ENCODE measurements at regions not wholly inside any gene's neighbourhood (a gene's known extent, or its start where the extent isn't known, plus 50 kb on each side); places are given as distances from the start of the nearest gene placed in this dataset.
A peak's percentile ranks its signal among the peaks of the same experiment; 100 is the strongest.

DNA sequence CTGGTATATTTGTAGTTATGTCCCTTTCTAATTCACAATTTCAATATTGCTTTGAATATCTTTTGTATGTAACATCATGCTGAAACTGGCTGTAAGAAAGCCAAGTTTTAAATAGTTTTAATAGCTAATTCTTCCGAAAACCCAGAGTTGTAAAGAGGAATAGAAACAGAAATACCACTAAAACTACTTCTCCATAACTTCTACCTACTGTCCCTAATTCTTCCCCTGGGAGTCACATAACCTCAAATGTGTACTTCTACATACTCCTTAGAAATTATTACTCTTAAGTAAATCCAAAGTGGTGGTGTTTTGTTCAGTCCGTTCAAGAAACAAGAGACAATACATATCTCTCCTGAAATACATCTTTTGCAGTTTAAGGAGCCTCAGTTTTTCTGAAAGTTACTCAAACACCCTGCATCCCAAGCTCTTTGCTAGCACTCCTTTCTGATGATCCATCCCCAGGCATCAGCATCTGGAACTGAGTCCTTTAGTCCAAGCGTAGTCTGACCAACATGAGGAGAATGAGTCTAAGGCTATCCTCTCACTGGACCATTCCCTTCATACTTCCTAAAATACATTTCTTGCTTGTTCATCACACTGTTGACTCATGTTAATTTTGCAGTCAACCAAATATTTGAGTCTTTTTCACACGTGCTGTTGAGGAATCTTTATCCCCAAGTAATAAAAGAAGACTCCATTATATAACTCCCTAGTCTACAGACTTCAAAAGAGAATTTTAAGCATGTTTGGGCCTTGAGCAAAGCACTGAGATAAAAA, 214.3 kb upstream of the NUDT4 start:
- no peaks in the 10 kb centered on the region for H3K9me3 ChIP-seq (ENCODE audit: control insufficient read depth, low read length, poor library complexity, severe bottlenecking)
- DNase-seq = no peak
- H3K27ac Mint-ChIP-seq = no peak overlapping the region
- H3K27me3 Mint-ChIP-seq = peaks cover 33% of the 10 kb centered on the region
- H3K4me3 Mint-ChIP-seq = no peak overlapping the region
- H3K36me3 Mint-ChIP-seq (ENCODE audit: low read depth) = peaks cover 4% of the 10 kb centered on the region
- H3K4me1 Mint-ChIP-seq = peaks cover 8% of the 10 kb centered on the region
- ATAC-seq = no peak

DNA sequence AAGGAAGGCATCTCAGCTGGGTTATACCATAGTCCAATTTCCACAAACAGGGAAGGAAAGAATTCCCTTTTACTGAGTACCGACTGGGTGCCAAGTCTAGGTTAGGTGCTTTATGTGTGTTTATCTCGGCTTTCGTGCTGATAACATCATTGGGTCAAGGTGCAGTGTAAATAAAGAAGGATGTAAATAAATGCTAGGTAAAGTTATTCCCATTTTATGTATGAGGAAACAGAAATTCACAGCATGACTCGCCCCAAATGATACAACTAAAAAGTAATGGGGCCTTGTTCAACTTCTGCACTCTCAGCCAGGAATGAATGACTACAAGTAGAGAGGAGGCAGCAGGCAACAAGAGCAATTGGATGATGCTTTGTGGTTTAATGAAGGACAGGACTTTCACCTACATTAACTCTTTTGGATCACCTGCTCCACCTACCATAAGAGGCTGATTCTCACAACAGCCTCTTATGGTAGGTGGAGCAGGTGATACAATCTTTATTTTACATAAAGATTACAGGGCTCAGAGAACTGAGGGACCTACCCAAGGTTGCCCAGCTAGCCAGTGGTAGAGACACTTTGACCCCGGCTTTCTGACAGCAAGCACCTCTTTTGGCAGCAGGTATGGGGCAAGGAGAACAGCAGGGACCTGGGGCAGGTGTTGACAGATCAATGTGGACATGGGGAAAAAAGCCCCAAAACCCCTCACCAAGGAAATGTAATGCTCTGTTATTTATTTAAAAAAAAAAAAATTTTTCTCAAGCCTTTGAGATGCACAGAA, 213.4 kb upstream of the NUDT4 start:
- H3K9me3 ChIP-seq (ENCODE audit: control insufficient read depth, low read length, poor library complexity, severe bottlenecking) = no peaks in the 10 kb centered on the region
- Mint-ChIP-seq H3K27ac (no peak overlapping the region), H3K36me3 (ENCODE audit: low read depth) (peaks cover 4% of the 10 kb centered on the region), H3K4me3 (no peak overlapping the region), H3K4me1 (peaks cover 8% of the 10 kb centered on the region), H3K27me3 (peaks cover 33% of the 10 kb centered on the region)
- DNase-seq = no peak
- ATAC-seq = no peak

DNA sequence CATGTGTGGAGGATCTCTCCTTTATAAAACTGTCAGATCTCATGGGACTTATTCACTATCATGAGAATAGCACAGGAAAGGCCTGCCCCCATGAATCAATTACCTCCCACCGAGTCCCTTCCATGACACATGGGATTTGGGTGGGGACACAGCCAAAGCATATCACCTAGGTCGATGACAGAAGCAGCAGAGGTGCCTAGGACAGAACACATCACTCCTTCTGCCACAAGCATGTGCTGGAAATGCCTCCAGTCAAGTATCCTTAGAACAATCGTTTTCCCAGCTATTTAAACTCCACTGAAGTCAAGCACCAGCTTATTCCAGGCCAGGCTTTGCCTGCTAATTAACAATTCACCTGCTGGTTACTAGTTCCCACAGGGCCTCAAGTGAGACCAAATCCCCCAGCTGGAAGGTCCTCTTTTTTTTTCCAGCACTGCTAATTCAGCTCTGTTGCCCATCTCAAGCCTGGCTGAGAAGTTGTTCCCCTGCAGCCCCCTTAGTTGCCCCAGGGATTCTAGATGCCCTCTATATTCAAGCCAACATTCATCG, 212.3 kb upstream of the NUDT4 start:
- DNase-seq (no peak), ATAC-seq (no peak)
- H3K4me1 Mint-ChIP-seq = peaks cover 8% of the 10 kb centered on the region
- H3K36me3 Mint-ChIP-seq (ENCODE audit: low read depth) = peaks cover 4% of the 10 kb centered on the region
- H3K27me3 Mint-ChIP-seq = peaks cover 33% of the 10 kb centered on the region
- H3K9me3 ChIP-seq (ENCODE audit: control insufficient read depth, low read length, poor library complexity, severe bottlenecking) = no peaks in the 10 kb centered on the region
- H3K4me3 Mint-ChIP-seq = no peak overlapping the region
- H3K27ac Mint-ChIP-seq = no peak overlapping the region

DNA sequence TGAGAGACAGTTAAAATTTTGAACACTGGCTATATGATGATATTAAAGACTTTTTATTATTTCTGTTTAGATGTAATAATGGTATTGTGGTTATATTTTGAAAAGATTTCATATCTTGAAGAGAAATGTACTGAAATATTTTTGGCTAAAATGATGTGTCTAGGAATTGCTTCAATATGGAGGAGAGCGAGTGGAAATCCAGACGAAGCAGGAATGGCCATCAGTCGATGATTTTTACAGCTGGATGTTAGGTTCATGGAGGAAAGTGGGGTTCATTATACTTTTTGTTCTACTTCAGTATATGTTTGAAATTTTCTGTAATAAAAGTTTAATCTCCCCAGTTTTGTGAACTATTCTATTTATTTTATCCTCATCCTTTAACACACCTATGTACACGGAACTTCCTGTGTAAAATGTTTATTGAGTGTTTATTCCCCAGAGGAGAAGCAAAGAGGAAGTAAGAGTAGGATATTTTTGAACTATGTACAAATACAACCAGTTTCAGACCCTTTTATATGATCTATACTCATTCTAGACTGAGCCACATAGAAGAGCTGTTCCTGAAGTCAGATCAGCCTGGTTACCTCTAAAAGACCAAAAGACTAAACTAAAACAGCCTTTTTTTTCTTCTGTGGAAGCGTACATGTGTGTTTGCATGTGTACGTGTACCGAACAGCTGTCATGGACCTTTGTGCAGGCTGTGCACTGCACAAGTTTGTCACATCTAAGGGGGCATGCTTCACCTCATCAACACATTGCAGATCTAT, 211.0 kb upstream of the NUDT4 start:
- ATAC-seq = no peak
- H3K9me3 ChIP-seq (ENCODE audit: control insufficient read depth, low read length, poor library complexity, severe bottlenecking) = no peaks in the 10 kb centered on the region
- H3K27ac Mint-ChIP-seq = no peak overlapping the region
- H3K27me3 Mint-ChIP-seq = peaks cover 33% of the 10 kb centered on the region
- H3K4me1 Mint-ChIP-seq = peaks cover 8% of the 10 kb centered on the region
- no peak for DNase-seq
- H3K36me3 Mint-ChIP-seq (ENCODE audit: low read depth) = peaks cover 4% of the 10 kb centered on the region
- no peak overlapping the region for H3K4me3 Mint-ChIP-seq

DNA sequence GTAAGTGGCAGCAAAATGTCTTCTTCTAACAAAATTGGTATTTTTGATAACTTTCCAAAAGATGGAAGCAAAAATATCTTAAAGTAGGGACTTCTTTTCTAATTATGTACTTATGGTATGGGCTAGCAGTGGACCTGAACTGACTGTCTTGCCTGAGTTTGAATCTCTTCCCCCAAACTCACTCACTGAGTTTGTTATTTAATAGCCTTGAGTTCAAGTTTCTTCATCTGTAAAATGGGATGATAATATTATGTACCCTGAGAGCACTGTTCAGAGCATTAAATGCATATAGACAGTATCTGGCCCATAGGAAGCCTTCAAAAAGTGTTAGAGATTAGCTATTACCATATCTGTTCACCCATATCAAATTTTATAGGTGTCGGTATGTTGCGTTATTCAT, 210.4 kb upstream of the NUDT4 start:
- H3K36me3 Mint-ChIP-seq (ENCODE audit: low read depth) = peaks cover 4% of the 10 kb centered on the region
- peak overlapping the region; percentile 79 for H3K4me3 Mint-ChIP-seq
- H3K4me1 Mint-ChIP-seq = peaks cover 8% of the 10 kb centered on the region
- no peak overlapping the region for H3K27ac Mint-ChIP-seq
- peak; percentile 33 for ATAC-seq
- H3K27me3 Mint-ChIP-seq = peaks cover 33% of the 10 kb centered on the region
- no peak for DNase-seq
- H3K9me3 ChIP-seq (ENCODE audit: control insufficient read depth, low read length, poor library complexity, severe bottlenecking) = no peaks in the 10 kb centered on the region

DNA sequence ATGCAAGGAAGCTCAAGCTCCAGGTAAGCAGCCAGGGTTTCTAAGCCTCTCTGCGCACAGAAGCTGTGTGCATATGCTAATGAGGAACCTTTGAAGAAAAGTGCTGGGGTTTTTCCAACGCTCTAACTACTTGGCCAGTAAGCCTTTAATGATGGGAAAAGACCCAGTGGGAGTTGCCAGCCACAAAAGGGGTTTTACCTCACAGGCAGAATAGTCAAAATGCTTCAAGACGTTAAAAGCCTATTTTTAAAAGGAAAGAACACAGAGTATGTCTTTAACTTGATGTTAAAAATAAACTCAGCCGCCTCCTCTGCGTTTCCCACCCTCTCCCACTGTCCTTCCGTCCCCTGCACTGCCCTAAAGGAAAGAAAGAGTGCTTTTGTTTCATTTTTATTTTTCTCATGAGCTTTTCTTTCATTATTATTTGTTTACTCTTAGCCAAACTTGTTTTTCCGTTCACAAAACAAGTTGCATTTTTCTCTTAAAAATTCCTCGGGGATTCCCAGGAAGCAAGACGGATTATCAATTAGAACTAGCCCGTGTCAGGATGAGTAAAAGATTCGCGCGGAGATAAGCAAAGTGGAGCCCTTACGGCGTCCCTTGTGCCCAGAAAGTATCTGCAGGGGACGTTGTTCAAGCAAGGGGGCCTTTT, 209.8 kb upstream of the NUDT4 start:
- ATAC-seq (peak; percentile 95), DNase-seq (no peak)
- H3K27ac Mint-ChIP-seq = peak overlapping the region; percentile 45
- peak overlapping the region; percentile 79 for H3K4me3 Mint-ChIP-seq
- H3K27me3 Mint-ChIP-seq = peaks cover 33% of the 10 kb centered on the region
- H3K9me3 ChIP-seq (ENCODE audit: control insufficient read depth, low read length, poor library complexity, severe bottlenecking) = no peaks in the 10 kb centered on the region
- peaks cover 8% of the 10 kb centered on the region for H3K4me1 Mint-ChIP-seq
- H3K36me3 Mint-ChIP-seq (ENCODE audit: low read depth) = peaks cover 4% of the 10 kb centered on the region

DNA sequence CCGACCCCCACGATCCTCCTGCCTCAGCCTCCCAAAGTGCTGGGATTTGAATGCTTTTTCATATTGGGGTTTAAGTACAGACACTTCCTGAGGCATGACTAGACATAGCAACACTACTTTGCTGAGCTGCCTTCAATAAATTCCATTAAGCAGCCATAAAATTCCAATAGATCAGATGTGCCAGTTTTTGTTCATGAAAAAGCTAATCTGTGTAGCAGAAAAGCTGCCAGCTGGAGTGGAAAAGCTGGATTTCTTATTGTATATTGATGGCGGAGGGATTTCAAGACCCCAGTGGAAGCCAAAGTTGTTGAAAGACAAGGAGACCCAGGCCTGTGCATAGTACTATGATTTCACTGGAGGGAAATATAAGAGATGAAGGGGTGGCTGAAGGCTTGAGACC, 209.0 kb upstream of the NUDT4 start:
- no peaks in the 10 kb centered on the region for H3K9me3 ChIP-seq (ENCODE audit: control insufficient read depth, low read length, poor library complexity, severe bottlenecking)
- H3K4me1 Mint-ChIP-seq = peaks cover 8% of the 10 kb centered on the region
- ATAC-seq = no peak
- peaks cover 26% of the 10 kb centered on the region for H3K27me3 Mint-ChIP-seq
- peaks cover under 1% of the 10 kb centered on the region for H3K36me3 Mint-ChIP-seq (ENCODE audit: low read depth)
- peak overlapping the region; percentile 19 for H3K4me3 Mint-ChIP-seq
- no peak overlapping the region for H3K27ac Mint-ChIP-seq
- DNase-seq = no peak

DNA sequence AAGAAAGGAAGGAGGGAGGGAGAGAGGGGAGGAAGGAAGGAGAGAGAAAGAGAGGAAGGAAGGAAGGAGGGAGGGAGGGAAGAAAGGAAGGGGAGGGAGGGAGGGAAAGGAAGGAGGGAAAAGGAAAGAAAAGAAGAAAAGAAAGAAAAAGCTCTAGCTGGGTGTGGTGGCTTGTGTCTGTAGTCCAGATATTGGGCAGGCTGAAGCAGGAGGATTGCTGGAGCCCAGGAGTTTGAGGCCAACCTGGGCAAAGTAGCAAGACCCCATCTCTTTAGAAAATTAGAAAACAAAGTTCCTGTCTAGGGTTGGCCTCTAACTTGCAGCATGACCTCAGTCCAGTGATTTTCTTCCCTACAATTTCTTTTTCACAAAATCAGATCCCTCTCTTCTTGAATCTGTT, 208.2 kb upstream of the NUDT4 start:
- Mint-ChIP-seq H3K4me1 (peaks cover 8% of the 10 kb centered on the region), H3K36me3 (ENCODE audit: low read depth) (no peaks in the 10 kb centered on the region), H3K27me3 (peaks cover 22% of the 10 kb centered on the region), H3K27ac (no peak overlapping the region), H3K4me3 (no peak overlapping the region)
- DNase-seq (no peak), ATAC-seq (no peak)
- no peaks in the 10 kb centered on the region for H3K9me3 ChIP-seq (ENCODE audit: control insufficient read depth, low read length, poor library complexity, severe bottlenecking)

DNA sequence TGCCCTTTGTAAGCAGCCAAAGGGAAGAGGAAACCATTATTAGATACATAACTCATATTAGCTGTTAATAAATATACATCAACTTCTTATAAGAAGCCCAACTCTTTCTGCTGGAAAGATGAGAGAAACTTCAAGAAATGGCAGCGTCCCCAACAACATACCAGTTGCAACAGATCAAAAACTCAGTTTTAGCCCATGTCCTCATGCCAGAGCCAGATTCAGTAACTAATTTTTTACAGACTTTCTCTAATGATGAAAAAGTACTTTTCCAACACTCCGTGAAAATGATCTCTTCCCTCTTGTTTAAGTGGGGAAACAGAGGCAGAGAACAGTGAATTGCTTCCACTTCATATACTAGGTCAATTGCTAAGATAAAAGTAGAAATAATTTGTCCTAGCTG, 206.8 kb upstream of the NUDT4 start:
- Mint-ChIP-seq H3K4me3 (no peak overlapping the region), H3K36me3 (ENCODE audit: low read depth) (no peaks in the 10 kb centered on the region), H3K27ac (no peak overlapping the region), H3K4me1 (peaks cover 8% of the 10 kb centered on the region), H3K27me3 (peaks cover 17% of the 10 kb centered on the region)
- H3K9me3 ChIP-seq (ENCODE audit: control insufficient read depth, low read length, poor library complexity, severe bottlenecking) = no peaks in the 10 kb centered on the region
- no peak for DNase-seq
- ATAC-seq = no peak

DNA sequence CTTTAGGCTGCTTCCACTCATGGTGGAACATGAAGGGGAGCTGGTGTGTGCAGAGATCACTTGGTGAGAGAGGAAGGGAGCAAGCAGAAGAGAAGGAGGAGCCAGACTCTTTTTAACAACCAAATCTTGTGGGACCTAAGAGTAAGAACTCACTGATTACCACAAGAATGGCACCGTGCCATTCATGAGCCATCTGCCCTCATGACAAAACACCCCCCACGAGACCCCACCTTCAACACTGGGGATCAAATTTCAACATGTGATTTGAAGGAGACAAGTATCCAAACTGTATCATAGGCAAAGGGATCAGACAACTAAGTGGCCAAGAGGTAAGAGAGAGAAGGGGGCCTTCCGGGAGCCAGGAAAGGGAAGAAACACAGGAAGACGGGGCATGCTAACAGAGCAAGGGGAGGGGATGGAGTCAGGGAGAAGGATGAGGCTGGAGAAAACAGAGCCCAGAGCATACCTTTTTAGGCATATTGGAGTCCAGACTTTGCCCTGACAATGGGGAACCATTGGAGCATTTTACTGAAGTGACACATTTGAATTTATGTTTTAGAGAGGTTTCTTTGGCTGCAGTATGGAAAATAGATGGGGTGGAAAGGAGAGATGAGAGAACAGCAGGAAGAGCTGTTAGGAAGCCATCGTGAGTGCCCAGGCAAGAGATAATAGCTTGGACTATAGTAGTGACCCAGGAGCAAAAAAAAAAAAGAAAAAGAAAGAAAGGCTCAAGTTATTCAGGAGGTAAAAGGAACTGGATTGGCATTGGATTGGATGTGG, 204.4 kb upstream of the NUDT4 start:
- Mint-ChIP-seq H3K27ac (no peak overlapping the region), H3K4me3 (no peak overlapping the region), H3K36me3 (ENCODE audit: low read depth) (no peaks in the 10 kb centered on the region), H3K27me3 (no peaks in the 10 kb centered on the region), H3K4me1 (no peaks in the 10 kb centered on the region)
- DNase-seq (no peak), ATAC-seq (no peak)
- H3K9me3 ChIP-seq (ENCODE audit: control insufficient read depth, low read length, poor library complexity, severe bottlenecking) = no peaks in the 10 kb centered on the region

DNA sequence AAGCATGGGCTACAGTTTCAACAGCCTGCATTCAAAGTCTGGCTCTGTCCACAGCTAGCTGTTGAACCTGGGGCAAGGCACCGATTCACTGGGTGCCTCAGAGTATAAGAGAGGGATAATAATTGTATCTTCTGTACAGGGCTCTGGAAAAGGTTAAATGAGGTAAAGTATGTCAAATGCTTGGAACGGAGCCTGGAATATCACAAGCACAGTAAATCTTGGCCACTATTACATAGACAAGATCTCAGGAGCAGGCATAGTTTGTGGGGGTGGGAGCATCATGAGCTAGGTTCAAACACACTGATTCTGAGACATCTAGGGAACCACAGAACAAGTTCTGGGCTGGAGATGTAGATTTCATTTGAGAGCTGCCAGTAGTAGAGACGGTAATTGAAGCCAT, 203.7 kb upstream of the NUDT4 start:
- no peaks in the 10 kb centered on the region for H3K9me3 ChIP-seq (ENCODE audit: control insufficient read depth, low read length, poor library complexity, severe bottlenecking)
- no peak overlapping the region for H3K27ac Mint-ChIP-seq
- no peaks in the 10 kb centered on the region for H3K4me1 Mint-ChIP-seq
- H3K4me3 Mint-ChIP-seq = no peak overlapping the region
- DNase-seq (no peak), ATAC-seq (no peak)
- H3K36me3 Mint-ChIP-seq (ENCODE audit: low read depth) = no peaks in the 10 kb centered on the region
- H3K27me3 Mint-ChIP-seq = no peaks in the 10 kb centered on the region

DNA sequence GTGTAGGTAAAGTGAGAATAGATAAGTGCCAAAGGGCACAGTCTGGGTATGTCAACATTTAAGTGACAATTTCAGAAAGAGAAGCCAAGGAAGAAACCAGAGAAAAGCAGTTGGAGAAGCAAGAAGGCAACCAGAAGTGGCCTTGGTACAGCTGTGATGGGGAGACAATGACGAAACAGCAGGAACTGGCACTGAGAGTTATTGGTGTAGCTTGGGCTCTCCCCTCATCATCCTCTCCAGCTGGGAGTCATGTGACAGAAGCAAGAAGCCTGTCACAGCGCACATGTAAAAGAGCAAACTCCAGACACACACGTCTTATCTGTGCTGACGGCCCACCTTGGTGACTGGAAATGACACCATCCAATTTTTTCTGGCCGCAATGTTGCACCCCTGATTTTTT, 203.3 kb upstream of the NUDT4 start:
- no peaks in the 10 kb centered on the region for H3K9me3 ChIP-seq (ENCODE audit: control insufficient read depth, low read length, poor library complexity, severe bottlenecking)
- H3K4me3 Mint-ChIP-seq = no peak overlapping the region

More for the DNA sequence above, 203.3 kb upstream of the NUDT4 start:
- ATAC-seq (no peak), DNase-seq (no peak)
- no peaks in the 10 kb centered on the region for H3K36me3 Mint-ChIP-seq (ENCODE audit: low read depth)
- no peaks in the 10 kb centered on the region for H3K4me1 Mint-ChIP-seq
- H3K27ac Mint-ChIP-seq = no peak overlapping the region
- H3K27me3 Mint-ChIP-seq = no peaks in the 10 kb centered on the region
